ENCODE measurements at regions not wholly inside any gene's neighbourhood (a gene's known extent, or its start where the extent isn't known, plus 50 kb on each side); places are given as distances from the start of the nearest gene placed in this dataset.

GRCh38 chr6:51282026-51282425, 463.4 kb downstream of the TFAP2B start:
- DNase-seq (ENCODE audit: low spot score), result no peak
- Histone ChIP-seq H3K9me3 (ENCODE audit: low read depth, low read length, poor library complexity, severe bottlenecking) (no peaks in the 10 kb centered on the region), H3K27ac (ENCODE audit: low read depth, low read length, poor library complexity, severe bottlenecking) (no peak overlapping the region), H3K27me3 (replicated peaks; ENCODE audit: insufficient read depth, low read depth, low read length, poor library complexity) (no peaks in the 10 kb centered on the region), H3K4me3 (ENCODE audit: low read depth, low read length, poor library complexity, severe bottlenecking) (no peak overlapping the region), H3K36me3 (ENCODE audit: insufficient read depth, low read length, poor library complexity, severe bottlenecking) (no peaks in the 10 kb centered on the region), H3K4me1 (ENCODE audit: insufficient read depth, low read length, poor library complexity, severe bottlenecking) (no peaks in the 10 kb centered on the region)
- TF ChIP-seq CTCF (conservative IDR thresholded peaks at IDR 0.05; ENCODE audit: low read depth, low read length) (no peak), EZH2 (IDR thresholded peaks at IDR 0.05; ENCODE audit: borderline replicate concordance, low read depth, low read length, poor library complexity, severe bottlenecking) (no peak)
- ChIA-PET POLR2A (ENCODE audit: low non-redundant PET) (no interaction called here), CTCF (no interaction called here)
- no TSS peak for BruUV-seq (replicated peaks)
- intact Hi-C loops (cut with micrococcal nuclease; ENCODE audit: unreplicated experiment), result no loop called here

- Histone ChIP-seq H3K4me1 (ENCODE audit: insufficient read depth, low read length, poor library complexity, severe bottlenecking) (no peaks in the 10 kb centered on the region), H3K4me3 (ENCODE audit: low read depth, low read length, poor library complexity, severe bottlenecking) (no peak overlapping the region), H3K9me3 (ENCODE audit: low read depth, low read length, poor library complexity, severe bottlenecking) (no peaks in the 10 kb centered on the region), H3K27ac (ENCODE audit: low read depth, low read length, poor library complexity, severe bottlenecking) (no peak overlapping the region), H3K36me3 (ENCODE audit: insufficient read depth, low read length, poor library complexity, severe bottlenecking) (no peaks in the 10 kb centered on the region), H3K27me3 (replicated peaks; ENCODE audit: insufficient read depth, low read depth, low read length, poor library complexity) (no peaks in the 10 kb centered on the region)
- DNase-seq (ENCODE audit: low spot score), result no peak
- ChIA-PET POLR2A (ENCODE audit: low non-redundant PET) (no interaction called here), CTCF (no interaction called here)
- no TSS peak for BruUV-seq (replicated peaks)
- TF ChIP-seq EZH2 (IDR thresholded peaks at IDR 0.05; ENCODE audit: borderline replicate concordance, low read depth, low read length, poor library complexity, severe bottlenecking) (no peak), CTCF (conservative IDR thresholded peaks at IDR 0.05; ENCODE audit: low read depth, low read length) (no peak)
- intact Hi-C loops (cut with micrococcal nuclease; ENCODE audit: unreplicated experiment), result no loop called here
Measured at GRCh38 chr6:51283723-51284355, 465.2 kb downstream of the TFAP2B start.

GRCh38 chr6:51285876-51286275, 467.2 kb downstream of the TFAP2B start:
- no TSS peak for BruUV-seq (replicated peaks)
- TF ChIP-seq CTCF (conservative IDR thresholded peaks at IDR 0.05; ENCODE audit: low read depth, low read length) (no peak), EZH2 (IDR thresholded peaks at IDR 0.05; ENCODE audit: borderline replicate concordance, low read depth, low read length, poor library complexity, severe bottlenecking) (no peak)
- no peaks in the 10 kb centered on the region for H3K27me3 ChIP-seq (replicated peaks; ENCODE audit: insufficient read depth, low read depth, low read length, poor library complexity)
- no peaks in the 10 kb centered on the region for H3K36me3 ChIP-seq (ENCODE audit: insufficient read depth, low read length, poor library complexity, severe bottlenecking)
- ChIA-PET POLR2A (ENCODE audit: low non-redundant PET) (no interaction called here), CTCF (no interaction called here)
- no peak for DNase-seq (ENCODE audit: low spot score)
- no peaks in the 10 kb centered on the region for H3K9me3 ChIP-seq (ENCODE audit: low read depth, low read length, poor library complexity, severe bottlenecking)
- no peak overlapping the region for H3K27ac ChIP-seq (ENCODE audit: low read depth, low read length, poor library complexity, severe bottlenecking)
- intact Hi-C loops (cut with micrococcal nuclease; ENCODE audit: unreplicated experiment), result no loop called here
- H3K4me3 ChIP-seq (ENCODE audit: low read depth, low read length, poor library complexity, severe bottlenecking), result no peak overlapping the region
- H3K4me1 ChIP-seq (ENCODE audit: insufficient read depth, low read length, poor library complexity, severe bottlenecking), result no peaks in the 10 kb centered on the region

Measured in A673 (cell line).